Ascending aorta (tissue), 2 donors: ENCODE measurements at regions not wholly inside any gene's neighbourhood (a gene's known extent, or its start where the extent isn't known, plus 50 kb on each side); places are given as distances from the start of the nearest gene placed in this dataset.

Experiments used
- DNase-seq, 2 donors: peaks; one replicate each; pipeline ENCODE4 v3.0.0-alpha.2; 2019; ENCODE audit warnings: low spot score in 2 of 2
- H3K27ac ChIP-seq, 2 donors: fragments of 200-600 bp; sonication (generic); one replicate each; pipeline ENCODE4 v1.5.1; 2016 to 2017; ENCODE audit warnings: mild to moderate bottlenecking in 1 of 2
- H3K27me3 ChIP-seq: fragments of 200-600 bp; sonication (generic); one replicate; pipeline ENCODE4 v1.5.1; 2017
- H3K36me3 ChIP-seq, 2 donors: fragments of 200-600 bp; sonication (generic); one replicate each; pipeline ENCODE4 v1.5.1; 2016
- H3K4me1 ChIP-seq, 2 donors: fragments of 200-600 bp; sonication (generic); one replicate each; pipeline ENCODE4 v1.5.1; 2016 to 2017; ENCODE audit warnings: mild to moderate bottlenecking in 1 of 2
- H3K4me3 ChIP-seq, 2 donors: fragments of 200-600 bp; sonication (generic); one replicate each; pipeline ENCODE4 v1.5.1; 2016 to 2017; ENCODE audit warnings: mild to moderate bottlenecking in 1 of 2
- H3K9me3 ChIP-seq, 2 donors: fragments of 200-600 bp; sonication (generic); one replicate each; pipeline ENCODE4 v1.5.1; 2016
- CTCF ChIP-seq, 3 experiments: fragments of 200-600 bp in 2 of 3; fragments of 450-650 bp in 1 of 3; sonication (generic) in 2 of 3; IDR thresholded peaks; one replicate each; pipeline ENCODE4 v1.5.1; 2016 to 2019; ENCODE audit warnings: antibody characterized with exemption in 3 of 3, mild to moderate bottlenecking in 1 of 3, moderate library complexity in 1 of 3
- intact Hi-C: fragments of 100-400 bp; cut with DNase I; formaldehyde crosslinking; loops from one replicate; pipeline ENCODE4 v1.15.1; 2023

GRCh38 chr20:7505152-7505834 lies 435.0 kb downstream of the HAO1 start:
- Histone ChIP-seq H3K4me1 (no peaks in the 10 kb centered on the region), H3K9me3 (no peaks in the 10 kb centered on the region), H3K36me3 (no peaks in the 10 kb centered on the region), H3K4me3 (no peak overlapping the region), H3K27me3 (no peaks in the 10 kb centered on the region), H3K27ac (no peak overlapping the region)
- no peak for TF ChIP-seq CTCF (IDR thresholded peaks at IDR 0.05)
- DNase-seq, result no peak
- intact Hi-C loops, result no loop called here

- DNase-seq, result no peak
- Histone ChIP-seq H3K4me3 (no peak overlapping the region), H3K27me3 (no peaks in the 10 kb centered on the region), H3K9me3 (no peaks in the 10 kb centered on the region), H3K36me3 (no peaks in the 10 kb centered on the region), H3K4me1 (no peaks in the 10 kb centered on the region), H3K27ac (no peak overlapping the region)
- intact Hi-C loops, result no loop called here
- TF ChIP-seq CTCF (IDR thresholded peaks at IDR 0.05), result no peak
These were observed 434.4 kb downstream of the HAO1 start for GRCh38 chr20:7505835-7506221.

DNA sequence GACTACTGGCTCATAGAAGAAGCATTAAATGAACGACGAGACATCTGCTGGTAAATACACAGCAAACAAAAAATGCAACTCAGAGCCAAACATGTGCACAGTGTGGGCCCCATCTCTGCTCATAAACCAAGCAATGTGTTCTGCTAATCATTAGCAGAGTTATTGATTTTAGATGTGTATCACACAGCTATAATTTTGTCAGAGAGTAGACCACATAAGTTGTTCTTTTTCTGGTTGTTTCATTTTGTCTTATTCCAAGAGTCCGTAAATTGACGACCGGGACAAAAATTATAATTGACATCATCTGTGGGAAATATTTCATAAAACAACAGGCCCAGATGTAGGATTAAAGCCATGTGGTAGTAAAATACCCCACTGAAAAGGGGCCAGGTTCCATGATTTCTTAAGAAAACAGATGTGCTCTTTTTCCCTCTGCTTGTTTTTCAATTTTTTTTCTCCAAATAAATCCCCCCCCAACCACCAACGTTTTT lies 423.6 kb downstream of the HAO1 start:
- Histone ChIP-seq H3K4me3 (no peak overlapping the region), H3K4me1 (no peaks in the 10 kb centered on the region), H3K9me3 (no peaks in the 10 kb centered on the region), H3K27ac (no peak overlapping the region), H3K36me3 (no peaks in the 10 kb centered on the region), H3K27me3 (no peaks in the 10 kb centered on the region)
- no peak for DNase-seq
- no peak for TF ChIP-seq CTCF (IDR thresholded peaks at IDR 0.05)
- intact Hi-C loops, result no loop called here

- H3K36me3 ChIP-seq, result no peaks in the 10 kb centered on the region
- DNase-seq, result no peak
- TF ChIP-seq CTCF (IDR thresholded peaks at IDR 0.05), result no peak
- H3K27me3 ChIP-seq, result no peaks in the 10 kb centered on the region
- intact Hi-C loops, result no loop called here
- no peaks in the 10 kb centered on the region for H3K9me3 ChIP-seq
- no peaks in the 10 kb centered on the region for H3K4me1 ChIP-seq
- H3K27ac ChIP-seq, result no peak overlapping the region
- H3K4me3 ChIP-seq, result no peak overlapping the region
These were observed 419.9 kb downstream of the HAO1 start for GRCh38 chr20:7520361-7520760.

- Histone ChIP-seq H3K4me3 (no peak overlapping the region), H3K36me3 (no peaks in the 10 kb centered on the region), H3K27ac (no peak overlapping the region), H3K27me3 (no peaks in the 10 kb centered on the region), H3K9me3 (no peaks in the 10 kb centered on the region), H3K4me1 (no peaks in the 10 kb centered on the region)
- no peak for TF ChIP-seq CTCF (IDR thresholded peaks at IDR 0.05)
- no peak for DNase-seq
- intact Hi-C loops, result no loop called here
These were observed 417.0 kb downstream of the HAO1 start for GRCh38 chr20:7523288-7523687.

GRCh38 chr20:7540018-7540417 lies 400.2 kb downstream of the HAO1 start:
- Histone ChIP-seq H3K36me3 (no peaks in the 10 kb centered on the region), H3K27ac (no peak overlapping the region), H3K4me3 (no peak overlapping the region), H3K4me1 (no peaks in the 10 kb centered on the region), H3K27me3 (no peaks in the 10 kb centered on the region), H3K9me3 (no peaks in the 10 kb centered on the region)
- no peak for TF ChIP-seq CTCF (IDR thresholded peaks at IDR 0.05)
- no peak for DNase-seq
- intact Hi-C loops, result no loop called here
